Suprapubic skin (tissue), 4 donors: ENCODE measurements at regions not wholly inside any gene's neighbourhood (a gene's known extent, or its start where the extent isn't known, plus 50 kb on each side); places are given as distances from the start of the nearest gene placed in this dataset.

Source experiments
- DNase-seq, 2 donors: peaks; one replicate each; pipeline ENCODE4 v3.0.0-alpha.2; 2019; ENCODE audit warnings: low spot score in 2 of 2
- H3K27ac ChIP-seq: fragments of 200-600 bp; sonication (generic); one replicate; pipeline ENCODE4 v1.5.1; 2019
- H3K27me3 ChIP-seq: fragments of 200-600 bp; sonication (generic); one replicate; pipeline ENCODE4 v1.5.1; 2019
- H3K36me3 ChIP-seq: fragments of 200-600 bp; sonication (generic); one replicate; pipeline ENCODE4 v1.5.1; 2019
- H3K4me1 ChIP-seq: fragments of 200-600 bp; sonication (generic); one replicate; pipeline ENCODE4 v1.5.1; 2019
- H3K4me3 ChIP-seq: fragments of 200-600 bp; sonication (generic); one replicate; pipeline ENCODE4 v1.5.1; 2019; ENCODE audit warnings: mild to moderate bottlenecking
- H3K9me3 ChIP-seq: fragments of 200-600 bp; sonication (generic); one replicate; pipeline ENCODE4 v1.5.1; 2019
- EP300 ChIP-seq: sonication (generic); formaldehyde crosslinking; IDR thresholded peaks from one replicate; pipeline ENCODE4 v1.6.1; 2017; ENCODE audit warnings: antibody characterized with exemption
- POLR2A ChIP-seq, 2 donors: fragments of 450-650 bp; IDR thresholded peaks; one replicate each; pipeline ENCODE4 v1.6.1; 2017; ENCODE audit warnings: antibody characterized with exemption in 2 of 2, mild to moderate bottlenecking in 2 of 2, moderate library complexity in 2 of 2
- POLR2AphosphoS5 ChIP-seq, 3 donors: sonication (generic); formaldehyde crosslinking; IDR thresholded peaks; one replicate each; pipeline ENCODE4 v1.6.1; 2017; ENCODE audit warnings: antibody characterized with exemption in 3 of 3
- WGBS: methylation state at CpG from one replicate; pipeline ENCODE4 v1.1.5; 2018; 5-methylcytosine and 5-hydroxymethylcytosine counted together
- TF ChIP-seq, protein P1 (sequence below), 2 donors: fragments of 200-600 bp in 1 of 2; fragments of 450-650 bp in 1 of 2; sonication (generic) in 1 of 2; IDR thresholded peaks; one replicate each; pipeline ENCODE4 v1.5.1; 2016 to 2019; ENCODE audit warnings: antibody characterized with exemption in 2 of 2, mild to moderate bottlenecking in 1 of 2, moderate library complexity in 1 of 2

DNA sequence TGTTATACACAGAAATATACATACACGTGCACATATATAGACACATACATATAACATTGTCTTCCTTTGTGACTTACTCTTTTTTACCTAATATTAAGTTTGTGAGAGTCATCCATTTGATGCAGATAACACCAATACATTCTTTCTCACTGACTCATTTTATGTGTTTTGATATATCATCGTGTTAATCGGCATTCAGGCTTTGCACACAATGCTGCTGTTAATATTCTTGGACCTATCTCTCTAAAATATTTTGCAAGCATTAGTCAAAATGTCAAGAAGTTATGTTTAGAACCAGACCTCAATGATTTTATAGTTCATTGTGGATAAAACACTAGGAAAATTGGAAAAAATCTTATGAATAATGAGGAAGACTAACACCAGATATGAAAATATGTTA is 441.1 kb downstream of the LRATD1 start:
- Histone ChIP-seq H3K36me3 (no peaks in the 10 kb centered on the region), H3K27me3 (no peaks in the 10 kb centered on the region), H3K4me3 (no peak overlapping the region), H3K27ac (no peak overlapping the region), H3K9me3 (no peaks in the 10 kb centered on the region), H3K4me1 (no peaks in the 10 kb centered on the region)
- TF ChIP-seq, protein P1, sequence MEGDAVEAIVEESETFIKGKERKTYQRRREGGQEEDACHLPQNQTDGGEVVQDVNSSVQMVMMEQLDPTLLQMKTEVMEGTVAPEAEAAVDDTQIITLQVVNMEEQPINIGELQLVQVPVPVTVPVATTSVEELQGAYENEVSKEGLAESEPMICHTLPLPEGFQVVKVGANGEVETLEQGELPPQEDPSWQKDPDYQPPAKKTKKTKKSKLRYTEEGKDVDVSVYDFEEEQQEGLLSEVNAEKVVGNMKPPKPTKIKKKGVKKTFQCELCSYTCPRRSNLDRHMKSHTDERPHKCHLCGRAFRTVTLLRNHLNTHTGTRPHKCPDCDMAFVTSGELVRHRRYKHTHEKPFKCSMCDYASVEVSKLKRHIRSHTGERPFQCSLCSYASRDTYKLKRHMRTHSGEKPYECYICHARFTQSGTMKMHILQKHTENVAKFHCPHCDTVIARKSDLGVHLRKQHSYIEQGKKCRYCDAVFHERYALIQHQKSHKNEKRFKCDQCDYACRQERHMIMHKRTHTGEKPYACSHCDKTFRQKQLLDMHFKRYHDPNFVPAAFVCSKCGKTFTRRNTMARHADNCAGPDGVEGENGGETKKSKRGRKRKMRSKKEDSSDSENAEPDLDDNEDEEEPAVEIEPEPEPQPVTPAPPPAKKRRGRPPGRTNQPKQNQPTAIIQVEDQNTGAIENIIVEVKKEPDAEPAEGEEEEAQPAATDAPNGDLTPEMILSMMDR (IDR thresholded peaks at IDR 0.05): no peak
- TF ChIP-seq POLR2A (IDR thresholded peaks at IDR 0.05) (no peak), EP300 (no peak), POLR2AphosphoS5 (IDR thresholded peaks at IDR 0.05) (no peak)
- 42% methylated on average over 3 of the region's 3 CpGs for WGBS
- DNase-seq: no peak

DNA sequence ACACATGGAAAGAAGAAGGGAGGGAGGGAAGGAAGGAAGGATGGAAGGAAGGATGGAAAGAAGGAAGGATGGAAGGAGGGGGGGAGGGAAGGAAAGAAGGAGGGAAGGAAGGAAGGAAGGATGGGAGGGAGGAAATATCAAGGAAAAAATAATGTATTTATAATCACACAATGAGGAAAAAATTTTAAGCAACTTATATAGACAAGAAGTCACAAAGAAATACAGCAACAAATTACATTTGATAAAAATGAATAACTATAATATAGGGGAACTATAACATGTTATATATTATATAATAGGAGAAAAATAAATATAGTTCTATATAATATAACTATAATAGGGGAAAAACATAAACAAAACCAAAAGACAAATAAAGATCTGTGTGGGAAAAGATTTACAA is 441.8 kb downstream of the LRATD1 start:
- no peaks in the 10 kb centered on the region for H3K36me3 ChIP-seq
- no peak overlapping the region for H3K4me3 ChIP-seq
- TF ChIP-seq POLR2AphosphoS5 (IDR thresholded peaks at IDR 0.05) (no peak), POLR2A (IDR thresholded peaks at IDR 0.05) (no peak)
- no peak for DNase-seq
- H3K27ac ChIP-seq: no peak overlapping the region
- H3K27me3 ChIP-seq: no peaks in the 10 kb centered on the region
- H3K4me1 ChIP-seq: no peaks in the 10 kb centered on the region
- H3K9me3 ChIP-seq: no peaks in the 10 kb centered on the region

GRCh38 chr2:15074751-15075700 is 442.5 kb downstream of the LRATD1 start:
- no peak for DNase-seq
- Histone ChIP-seq H3K27ac (no peak overlapping the region), H3K36me3 (no peaks in the 10 kb centered on the region), H3K9me3 (no peaks in the 10 kb centered on the region), H3K4me1 (no peaks in the 10 kb centered on the region), H3K27me3 (no peaks in the 10 kb centered on the region), H3K4me3 (no peak overlapping the region)
- 81% methylated on average over 2 of the region's 2 CpGs for WGBS
- TF ChIP-seq POLR2A (IDR thresholded peaks at IDR 0.05) (no peak), EP300 (no peak), POLR2AphosphoS5 (IDR thresholded peaks at IDR 0.05) (no peak)
- TF ChIP-seq, protein P1 (IDR thresholded peaks at IDR 0.05): no peak

DNA sequence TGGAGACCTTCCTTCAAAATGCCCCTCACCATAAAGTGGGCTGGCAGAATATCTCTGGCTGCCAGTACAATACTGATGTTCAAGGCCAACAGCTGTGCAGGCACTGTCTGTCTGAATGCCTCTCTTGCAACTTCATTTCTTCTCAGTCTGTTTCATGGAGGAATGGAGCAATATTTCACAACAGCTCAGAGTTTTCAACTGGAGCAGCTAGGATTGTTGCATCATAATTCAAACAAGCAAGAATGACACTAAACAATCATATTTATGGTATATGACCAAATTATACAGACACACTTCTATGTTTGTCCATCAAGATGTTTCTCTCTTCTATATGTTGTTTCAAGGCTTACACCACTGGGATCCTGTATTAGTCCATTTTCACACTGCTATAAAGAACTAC is 444.2 kb downstream of the LRATD1 start:
- H3K27ac ChIP-seq: no peak overlapping the region
- H3K36me3 ChIP-seq: no peaks in the 10 kb centered on the region
- H3K9me3 ChIP-seq: no peaks in the 10 kb centered on the region
- H3K4me1 ChIP-seq: no peaks in the 10 kb centered on the region
- no peak for DNase-seq
- H3K4me3 ChIP-seq: no peak overlapping the region
- TF ChIP-seq POLR2A (IDR thresholded peaks at IDR 0.05) (no peak), EP300 (no peak), POLR2AphosphoS5 (IDR thresholded peaks at IDR 0.05) (no peak)
- TF ChIP-seq, protein P1 (IDR thresholded peaks at IDR 0.05): no peak
- no peaks in the 10 kb centered on the region for H3K27me3 ChIP-seq

- TF ChIP-seq EP300 (no peak), POLR2AphosphoS5 (IDR thresholded peaks at IDR 0.05) (no peak), POLR2A (IDR thresholded peaks at IDR 0.05) (no peak)
- TF ChIP-seq, protein P1 (IDR thresholded peaks at IDR 0.05): no peak
- no peak overlapping the region for H3K27ac ChIP-seq
- H3K9me3 ChIP-seq: no peaks in the 10 kb centered on the region
- H3K27me3 ChIP-seq: no peaks in the 10 kb centered on the region
- 81% methylated on average over 6 of the region's 6 CpGs for WGBS
- H3K4me3 ChIP-seq: no peak overlapping the region
- no peak for DNase-seq
- no peaks in the 10 kb centered on the region for H3K4me1 ChIP-seq
- no peaks in the 10 kb centered on the region for H3K36me3 ChIP-seq
Measured at GRCh38 chr2:15081356-15081755, 448.8 kb downstream of the LRATD1 start.
